ENCODE measurements at regions not wholly inside any gene's neighbourhood (a gene's known extent, or its start where the extent isn't known, plus 50 kb on each side); places are given as distances from the start of the nearest gene placed in this dataset.
"Not testable (repeated sequence)": the region's sequence is repeated elsewhere in the genome, so short reads cannot be mapped to it uniquely, and the experiment has no call there.

GRCh38 chr3:176615826-176616225, 581.5 kb downstream of the TBL1XR1 start:
- peak; percentile 50 for DNase-seq

- DNase-seq = peak; percentile 23
Observed at GRCh38 chr3:176611703-176612102, 585.6 kb downstream of the TBL1XR1 start.

GRCh38 chr3:176609361-176609760, 587.9 kb downstream of the TBL1XR1 start:
- DNase-seq = no peak

GRCh38 chr3:176605553-176605952, 591.7 kb downstream of the TBL1XR1 start:
- DNase-seq = not testable (repeated sequence)

GRCh38 chr3:176595307-176595706, 602.0 kb downstream of the TBL1XR1 start:
- DNase-seq = peak; percentile 77

GRCh38 chr3:176590722-176591121, 606.6 kb downstream of the TBL1XR1 start:
- DNase-seq = peak; percentile 17

GRCh38 chr3:176587089-176587488, 610.2 kb downstream of the TBL1XR1 start:
- no peak for DNase-seq

- DNase-seq = peak; percentile 82
Observed at GRCh38 chr3:176584413-176585176, 612.7 kb downstream of the TBL1XR1 start.

- peak; percentile 69 for DNase-seq
Observed at GRCh38 chr3:176583956-176584355, 613.3 kb downstream of the TBL1XR1 start.

- no peak for DNase-seq
Observed at GRCh38 chr3:176581589-176581988, 615.7 kb downstream of the TBL1XR1 start.

GRCh38 chr3:176579711-176580185, 617.5 kb downstream of the TBL1XR1 start:
- DNase-seq = peak; percentile 84

GRCh38 chr3:176578316-176578715, 619.0 kb downstream of the TBL1XR1 start:
- no peak for DNase-seq

- DNase-seq = no peak
Observed at GRCh38 chr3:176577447-176577846, 619.8 kb downstream of the TBL1XR1 start.

- DNase-seq = peak; percentile 79
Observed at GRCh38 chr3:176574786-176575185, 622.5 kb downstream of the TBL1XR1 start.

- no peak for DNase-seq
Observed at GRCh38 chr3:176571926-176572325, 625.4 kb downstream of the TBL1XR1 start.

- no peak for DNase-seq
Observed at GRCh38 chr3:176570992-176571391, 626.3 kb downstream of the TBL1XR1 start.

- no peak for DNase-seq
Observed at GRCh38 chr3:176568189-176568588, 629.1 kb downstream of the TBL1XR1 start.

- DNase-seq = peak; percentile 79
Observed at GRCh38 chr3:176566757-176567156, 630.5 kb downstream of the TBL1XR1 start.

- no peak for DNase-seq
Observed at GRCh38 chr3:176562331-176562730, 635.0 kb downstream of the TBL1XR1 start.

- no peak for DNase-seq
Observed at GRCh38 chr3:176561826-176562225, 635.5 kb downstream of the TBL1XR1 start.

GRCh38 chr3:176554791-176555654, 642.3 kb downstream of the TBL1XR1 start:
- DNase-seq = no peak

- peak; percentile 8 for DNase-seq
Observed at GRCh38 chr3:176554264-176554663, 643.0 kb downstream of the TBL1XR1 start.

- DNase-seq = no peak
Observed at GRCh38 chr3:176526942-176527341, 670.3 kb downstream of the TBL1XR1 start.

GRCh38 chr3:176526225-176526624, 671.1 kb downstream of the TBL1XR1 start:
- no peak for DNase-seq
